ENCODE measurements at regions not wholly inside any gene's neighbourhood (a gene's known extent, or its start where the extent isn't known, plus 50 kb on each side); places are given as distances from the start of the nearest gene placed in this dataset.
"Not testable (repeated sequence)": the region's sequence is repeated elsewhere in the genome, so short reads cannot be mapped to it uniquely, and the experiment has no call there.

GRCh38 chr4:38415682-38416081 lies 248.3 kb upstream of the KLF3 start:
- H3K27me3 Mint-ChIP-seq: peaks cover 2% of the 10 kb centered on the region
- ChIA-PET CTCF (no interaction called here), POLR2A (no interaction called here)
- DNase-seq: no peak
- H3K4me3 Mint-ChIP-seq: no peak overlapping the region
- H3K9me3 Mint-ChIP-seq: peaks cover 7% of the 10 kb centered on the region
- H3K4me1 Mint-ChIP-seq: no peaks in the 10 kb centered on the region
- H3K27ac Mint-ChIP-seq: no peak overlapping the region
- no peaks in the 10 kb centered on the region for H3K36me3 Mint-ChIP-seq (ENCODE audit: low read depth)

GRCh38 chr4:38416450-38417014 lies 247.5 kb upstream of the KLF3 start:
- ChIA-PET POLR2A (no interaction called here), CTCF (no interaction called here)
- H3K4me1 Mint-ChIP-seq: no peaks in the 10 kb centered on the region
- no peak overlapping the region for H3K4me3 Mint-ChIP-seq
- H3K27me3 Mint-ChIP-seq: peaks cover 2% of the 10 kb centered on the region
- H3K9me3 Mint-ChIP-seq: peaks cover 7% of the 10 kb centered on the region
- no peaks in the 10 kb centered on the region for H3K36me3 Mint-ChIP-seq (ENCODE audit: low read depth)
- no peak overlapping the region for H3K27ac Mint-ChIP-seq
- no peak for DNase-seq

GRCh38 chr4:38420254-38420653 lies 243.7 kb upstream of the KLF3 start:
- H3K27me3 Mint-ChIP-seq; CTCF ChIA-PET; H3K4me3 Mint-ChIP-seq; H3K27ac Mint-ChIP-seq; H3K36me3 Mint-ChIP-seq (ENCODE audit: low read depth); H3K4me1 Mint-ChIP-seq; H3K9me3 Mint-ChIP-seq; POLR2A ChIA-PET; DNase-seq: not testable (repeated sequence)

GRCh38 chr4:38422850-38423249 lies 241.1 kb upstream of the KLF3 start:
- CTCF ChIA-PET: no interaction called here
- H3K9me3 Mint-ChIP-seq: peaks cover 10% of the 10 kb centered on the region
- DNase-seq: no peak
- no peak overlapping the region for H3K4me3 Mint-ChIP-seq
- H3K27ac Mint-ChIP-seq: no peak overlapping the region
- H3K4me1 Mint-ChIP-seq: no peaks in the 10 kb centered on the region
- H3K27me3 Mint-ChIP-seq: peaks cover 8% of the 10 kb centered on the region
- POLR2A ChIA-PET: no interaction called here
- no peaks in the 10 kb centered on the region for H3K36me3 Mint-ChIP-seq (ENCODE audit: low read depth)

GRCh38 chr4:38424151-38424871 lies 239.7 kb upstream of the KLF3 start:
- peaks cover 10% of the 10 kb centered on the region for H3K9me3 Mint-ChIP-seq
- CTCF ChIA-PET: interaction anchor here (0.6 kb wide), 1 partner anchor 230 kb away, joined by 3 read pairs; no protein-coding TSS in a partner anchor
- POLR2A ChIA-PET: no interaction called here

GRCh38 chr4:38426532-38426931 lies 237.5 kb upstream of the KLF3 start:
- ChIA-PET POLR2A (no interaction called here), CTCF (no interaction called here)
- Mint-ChIP-seq H3K4me1 (no peaks in the 10 kb centered on the region), H3K4me3 (no peak overlapping the region), H3K27me3 (peaks cover 8% of the 10 kb centered on the region), H3K9me3 (peaks cover 2% of the 10 kb centered on the region), H3K36me3 (ENCODE audit: low read depth) (no peaks in the 10 kb centered on the region), H3K27ac (no peak overlapping the region)
- DNase-seq: no peak

More at GRCh38 chr4:38424151-38424871, 239.7 kb upstream of the KLF3 start:
- Mint-ChIP-seq H3K4me3 (no peak overlapping the region), H3K36me3 (ENCODE audit: low read depth) (no peaks in the 10 kb centered on the region), H3K27ac (no peak overlapping the region), H3K4me1 (no peaks in the 10 kb centered on the region), H3K27me3 (peaks cover 8% of the 10 kb centered on the region)
- DNase-seq: no peak

GRCh38 chr4:38430841-38431240 lies 233.2 kb upstream of the KLF3 start:
- CTCF ChIA-PET: no interaction called here
- DNase-seq: no peak
- Mint-ChIP-seq H3K27me3 (peaks cover 22% of the 10 kb centered on the region), H3K36me3 (ENCODE audit: low read depth) (no peaks in the 10 kb centered on the region), H3K9me3 (peaks cover 6% of the 10 kb centered on the region), H3K27ac (no peak overlapping the region), H3K4me1 (no peaks in the 10 kb centered on the region), H3K4me3 (no peak overlapping the region)
- POLR2A ChIA-PET: no interaction called here

GRCh38 chr4:38442073-38442788 lies 221.8 kb upstream of the KLF3 start:
- ChIA-PET POLR2A (no interaction called here), CTCF (no interaction called here)
- no peaks in the 10 kb centered on the region for H3K4me1 Mint-ChIP-seq
- no peaks in the 10 kb centered on the region for H3K36me3 Mint-ChIP-seq (ENCODE audit: low read depth)
- no peak overlapping the region for H3K27ac Mint-ChIP-seq
- no peak for DNase-seq
- H3K4me3 Mint-ChIP-seq: no peak overlapping the region
- peaks cover 9% of the 10 kb centered on the region for H3K9me3 Mint-ChIP-seq
- peaks cover 3% of the 10 kb centered on the region for H3K27me3 Mint-ChIP-seq

- ChIA-PET CTCF (no interaction called here), POLR2A (no interaction called here)
- H3K4me1 Mint-ChIP-seq: peaks cover 23% of the 10 kb centered on the region
- H3K9me3 Mint-ChIP-seq: peaks cover 14% of the 10 kb centered on the region
- peaks cover 12% of the 10 kb centered on the region for H3K27me3 Mint-ChIP-seq
- H3K4me3 Mint-ChIP-seq: no peak overlapping the region
- no peak overlapping the region for H3K27ac Mint-ChIP-seq
- DNase-seq: no peak
- peaks cover 7% of the 10 kb centered on the region for H3K36me3 Mint-ChIP-seq (ENCODE audit: low read depth)
Measured at GRCh38 chr4:38449506-38450174, 214.4 kb upstream of the KLF3 start.

- Mint-ChIP-seq H3K4me3 (no peak overlapping the region), H3K27me3 (peaks cover 15% of the 10 kb centered on the region), H3K36me3 (ENCODE audit: low read depth) (peaks cover 7% of the 10 kb centered on the region), H3K27ac (no peak overlapping the region), H3K4me1 (peaks cover 37% of the 10 kb centered on the region), H3K9me3 (peaks cover 14% of the 10 kb centered on the region)
- no peak for DNase-seq
- ChIA-PET POLR2A (no interaction called here), CTCF (no interaction called here)
Measured at GRCh38 chr4:38452009-38452408, 212.0 kb upstream of the KLF3 start.

- ChIA-PET POLR2A (no interaction called here), CTCF (no interaction called here)
- H3K27me3 Mint-ChIP-seq: peaks cover 15% of the 10 kb centered on the region
- no peak overlapping the region for H3K4me3 Mint-ChIP-seq
- no peak overlapping the region for H3K27ac Mint-ChIP-seq
- H3K36me3 Mint-ChIP-seq (ENCODE audit: low read depth): peaks cover 7% of the 10 kb centered on the region
- no peak for DNase-seq
- peaks cover 37% of the 10 kb centered on the region for H3K4me1 Mint-ChIP-seq
- H3K9me3 Mint-ChIP-seq: peaks cover 14% of the 10 kb centered on the region
Measured at GRCh38 chr4:38452542-38452941, 211.5 kb upstream of the KLF3 start.

GRCh38 chr4:38453253-38453881 lies 210.6 kb upstream of the KLF3 start:
- H3K4me3 Mint-ChIP-seq: no peak overlapping the region
- peaks cover 35% of the 10 kb centered on the region for H3K4me1 Mint-ChIP-seq
- H3K27ac Mint-ChIP-seq: no peak overlapping the region
- H3K36me3 Mint-ChIP-seq (ENCODE audit: low read depth): peaks cover 7% of the 10 kb centered on the region
- ChIA-PET POLR2A (no interaction called here), CTCF (no interaction called here)
- no peak for DNase-seq
- H3K9me3 Mint-ChIP-seq: peaks cover 14% of the 10 kb centered on the region
- peaks cover 15% of the 10 kb centered on the region for H3K27me3 Mint-ChIP-seq

- Mint-ChIP-seq H3K4me1 (peaks cover 32% of the 10 kb centered on the region), H3K27ac (no peak overlapping the region), H3K9me3 (peaks cover 13% of the 10 kb centered on the region), H3K4me3 (no peak overlapping the region), H3K27me3 (peaks cover 15% of the 10 kb centered on the region), H3K36me3 (ENCODE audit: low read depth) (peaks cover 6% of the 10 kb centered on the region)
- ChIA-PET POLR2A (no interaction called here), CTCF (no interaction called here)
- DNase-seq: no peak
Measured at GRCh38 chr4:38454284-38454683, 209.7 kb upstream of the KLF3 start.

Measured in activated CD4-positive, alpha-beta memory T cell treated with anti-CD3 and anti-CD28 coated beads, Interleukin-2, amount 10 ng/mL, durations not matched to agents 7 days and 5 days (primary cell).